ENCODE measurements at regions not wholly inside any gene's neighbourhood (a gene's known extent, or its start where the extent isn't known, plus 50 kb on each side); places are given as distances from the start of the nearest gene placed in this dataset.
"Not testable (repeated sequence)": the region's sequence is repeated elsewhere in the genome, so short reads cannot be mapped to it uniquely, and the experiment has no call there.

GRCh38 chr2:198873503-198874471, 584.0 kb downstream of the SATB2 start:
- no peaks in the 10 kb centered on the region for H3K27me3 ChIP-seq (replicated peaks; ENCODE audit: control insufficient read depth, insufficient read depth, low read length, poor library complexity, severe bottlenecking)
- no peaks in the 10 kb centered on the region for H3K9me3 ChIP-seq (ENCODE audit: control insufficient read depth, low read length)
- H3K27ac ChIP-seq (ENCODE audit: insufficient read depth, low read length, poor library complexity, severe bottlenecking), result no peak overlapping the region
- no peaks in the 10 kb centered on the region for H3K36me3 ChIP-seq (ENCODE audit: control insufficient read depth, insufficient read depth, low read length)
- no peak overlapping the region for H3K4me3 ChIP-seq (ENCODE audit: insufficient read depth, low read depth, low read length, poor library complexity, severe bottlenecking)
- no peak for DNase-seq
- H3K4me1 ChIP-seq (ENCODE audit: control insufficient read depth, insufficient read depth, low read length, poor library complexity, severe bottlenecking), result no peaks in the 10 kb centered on the region

GRCh38 chr2:198863655-198864054, 594.1 kb downstream of the SATB2 start:
- Histone ChIP-seq H3K27me3 (replicated peaks; ENCODE audit: control insufficient read depth, insufficient read depth, low read length, poor library complexity, severe bottlenecking) (no peaks in the 10 kb centered on the region), H3K4me1 (ENCODE audit: control insufficient read depth, insufficient read depth, low read length, poor library complexity, severe bottlenecking) (no peaks in the 10 kb centered on the region), H3K27ac (ENCODE audit: insufficient read depth, low read length, poor library complexity, severe bottlenecking) (no peak overlapping the region), H3K36me3 (ENCODE audit: control insufficient read depth, insufficient read depth, low read length) (no peaks in the 10 kb centered on the region), H3K9me3 (ENCODE audit: control insufficient read depth, low read length) (no peaks in the 10 kb centered on the region), H3K4me3 (ENCODE audit: insufficient read depth, low read depth, low read length, poor library complexity, severe bottlenecking) (no peak overlapping the region)
- no peak for DNase-seq

GRCh38 chr2:198861080-198861479, 596.7 kb downstream of the SATB2 start:
- H3K9me3 ChIP-seq (ENCODE audit: control insufficient read depth, low read length), result no peaks in the 10 kb centered on the region
- no peaks in the 10 kb centered on the region for H3K4me1 ChIP-seq (ENCODE audit: control insufficient read depth, insufficient read depth, low read length, poor library complexity, severe bottlenecking)
- H3K27ac ChIP-seq (ENCODE audit: insufficient read depth, low read length, poor library complexity, severe bottlenecking), result no peak overlapping the region
- H3K4me3 ChIP-seq (ENCODE audit: insufficient read depth, low read depth, low read length, poor library complexity, severe bottlenecking), result no peak overlapping the region
- H3K36me3 ChIP-seq (ENCODE audit: control insufficient read depth, insufficient read depth, low read length), result no peaks in the 10 kb centered on the region
- no peaks in the 10 kb centered on the region for H3K27me3 ChIP-seq (replicated peaks; ENCODE audit: control insufficient read depth, insufficient read depth, low read length, poor library complexity, severe bottlenecking)
- DNase-seq, result no peak

GRCh38 chr2:198857246-198857645, 600.5 kb downstream of the SATB2 start:
- no peaks in the 10 kb centered on the region for H3K4me1 ChIP-seq (ENCODE audit: control insufficient read depth, insufficient read depth, low read length, poor library complexity, severe bottlenecking)

GRCh38 chr2:198855746-198856145, 602.0 kb downstream of the SATB2 start:
- DNase-seq; H3K4me1 ChIP-seq (ENCODE audit: control insufficient read depth, insufficient read depth, low read length, poor library complexity, severe bottlenecking); H3K9me3 ChIP-seq (ENCODE audit: control insufficient read depth, low read length); H3K4me3 ChIP-seq (ENCODE audit: insufficient read depth, low read depth, low read length, poor library complexity, severe bottlenecking); H3K27me3 ChIP-seq (replicated peaks; ENCODE audit: control insufficient read depth, insufficient read depth, low read length, poor library complexity, severe bottlenecking); H3K36me3 ChIP-seq (ENCODE audit: control insufficient read depth, insufficient read depth, low read length); H3K27ac ChIP-seq (ENCODE audit: insufficient read depth, low read length, poor library complexity, severe bottlenecking): not testable (repeated sequence)

More at GRCh38 chr2:198857246-198857645, 600.5 kb downstream of the SATB2 start:
- Histone ChIP-seq H3K27me3 (replicated peaks; ENCODE audit: control insufficient read depth, insufficient read depth, low read length, poor library complexity, severe bottlenecking) (no peaks in the 10 kb centered on the region), H3K9me3 (ENCODE audit: control insufficient read depth, low read length) (no peaks in the 10 kb centered on the region), H3K27ac (ENCODE audit: insufficient read depth, low read length, poor library complexity, severe bottlenecking) (no peak overlapping the region), H3K4me3 (ENCODE audit: insufficient read depth, low read depth, low read length, poor library complexity, severe bottlenecking) (no peak overlapping the region), H3K36me3 (ENCODE audit: control insufficient read depth, insufficient read depth, low read length) (no peaks in the 10 kb centered on the region)
- no peak for DNase-seq

GRCh38 chr2:198852248-198852647, 605.5 kb downstream of the SATB2 start:
- Histone ChIP-seq H3K27ac (ENCODE audit: insufficient read depth, low read length, poor library complexity, severe bottlenecking) (no peak overlapping the region), H3K4me1 (ENCODE audit: control insufficient read depth, insufficient read depth, low read length, poor library complexity, severe bottlenecking) (no peaks in the 10 kb centered on the region)

GRCh38 chr2:198825534-198825933, 632.2 kb downstream of the SATB2 start:
- Histone ChIP-seq H3K27ac (ENCODE audit: insufficient read depth, low read length, poor library complexity, severe bottlenecking) (no peak overlapping the region), H3K9me3 (ENCODE audit: control insufficient read depth, low read length) (no peaks in the 10 kb centered on the region), H3K4me1 (ENCODE audit: control insufficient read depth, insufficient read depth, low read length, poor library complexity, severe bottlenecking) (no peaks in the 10 kb centered on the region), H3K36me3 (ENCODE audit: control insufficient read depth, insufficient read depth, low read length) (no peaks in the 10 kb centered on the region), H3K4me3 (ENCODE audit: insufficient read depth, low read depth, low read length, poor library complexity, severe bottlenecking) (no peak overlapping the region), H3K27me3 (replicated peaks; ENCODE audit: control insufficient read depth, insufficient read depth, low read length, poor library complexity, severe bottlenecking) (no peaks in the 10 kb centered on the region)
- no peak for DNase-seq

More at GRCh38 chr2:198852248-198852647, 605.5 kb downstream of the SATB2 start:
- Histone ChIP-seq H3K4me3 (ENCODE audit: insufficient read depth, low read depth, low read length, poor library complexity, severe bottlenecking) (no peak overlapping the region), H3K9me3 (ENCODE audit: control insufficient read depth, low read length) (no peaks in the 10 kb centered on the region), H3K27me3 (replicated peaks; ENCODE audit: control insufficient read depth, insufficient read depth, low read length, poor library complexity, severe bottlenecking) (no peaks in the 10 kb centered on the region), H3K36me3 (ENCODE audit: control insufficient read depth, insufficient read depth, low read length) (no peaks in the 10 kb centered on the region)
- no peak for DNase-seq

GRCh38 chr2:198817536-198817935, 640.2 kb downstream of the SATB2 start:
- no peak overlapping the region for H3K27ac ChIP-seq (ENCODE audit: insufficient read depth, low read length, poor library complexity, severe bottlenecking)
- no peaks in the 10 kb centered on the region for H3K4me1 ChIP-seq (ENCODE audit: control insufficient read depth, insufficient read depth, low read length, poor library complexity, severe bottlenecking)
- no peaks in the 10 kb centered on the region for H3K9me3 ChIP-seq (ENCODE audit: control insufficient read depth, low read length)
- DNase-seq, result no peak
- no peaks in the 10 kb centered on the region for H3K36me3 ChIP-seq (ENCODE audit: control insufficient read depth, insufficient read depth, low read length)
- no peak overlapping the region for H3K4me3 ChIP-seq (ENCODE audit: insufficient read depth, low read depth, low read length, poor library complexity, severe bottlenecking)
- no peaks in the 10 kb centered on the region for H3K27me3 ChIP-seq (replicated peaks; ENCODE audit: control insufficient read depth, insufficient read depth, low read length, poor library complexity, severe bottlenecking)

GRCh38 chr2:198815626-198816025, 642.1 kb downstream of the SATB2 start:
- Histone ChIP-seq H3K27me3 (replicated peaks; ENCODE audit: control insufficient read depth, insufficient read depth, low read length, poor library complexity, severe bottlenecking) (no peaks in the 10 kb centered on the region), H3K4me3 (ENCODE audit: insufficient read depth, low read depth, low read length, poor library complexity, severe bottlenecking) (no peak overlapping the region), H3K9me3 (ENCODE audit: control insufficient read depth, low read length) (no peaks in the 10 kb centered on the region), H3K27ac (ENCODE audit: insufficient read depth, low read length, poor library complexity, severe bottlenecking) (no peak overlapping the region), H3K4me1 (ENCODE audit: control insufficient read depth, insufficient read depth, low read length, poor library complexity, severe bottlenecking) (no peaks in the 10 kb centered on the region), H3K36me3 (ENCODE audit: control insufficient read depth, insufficient read depth, low read length) (no peaks in the 10 kb centered on the region)
- DNase-seq, result no peak

- Histone ChIP-seq H3K9me3 (ENCODE audit: control insufficient read depth, low read length) (no peaks in the 10 kb centered on the region), H3K36me3 (ENCODE audit: control insufficient read depth, insufficient read depth, low read length) (no peaks in the 10 kb centered on the region), H3K4me3 (ENCODE audit: insufficient read depth, low read depth, low read length, poor library complexity, severe bottlenecking) (no peak overlapping the region), H3K27ac (ENCODE audit: insufficient read depth, low read length, poor library complexity, severe bottlenecking) (no peak overlapping the region), H3K4me1 (ENCODE audit: control insufficient read depth, insufficient read depth, low read length, poor library complexity, severe bottlenecking) (no peaks in the 10 kb centered on the region), H3K27me3 (replicated peaks; ENCODE audit: control insufficient read depth, insufficient read depth, low read length, poor library complexity, severe bottlenecking) (no peaks in the 10 kb centered on the region)
- DNase-seq, result no peak
These were observed 646.5 kb downstream of the SATB2 start for GRCh38 chr2:198811198-198811597.

Data from effector memory CD4-positive, alpha-beta T cell (primary cell).